Fibroblast of lung (primary cell): ENCODE measurements at regions not wholly inside any gene's neighbourhood (a gene's known extent, or its start where the extent isn't known, plus 50 kb on each side); places are given as distances from the start of the nearest gene placed in this dataset.

Experiments used
- CTCF ChIP-seq, 2 donors: IDR thresholded peaks in 1 of 2; conservative IDR thresholded peaks in 1 of 2; 1 replicate in 1 of 2; 2 replicates in 1 of 2; pipeline ENCODE4 v1.5.1; 2011 to 2012; ENCODE audit warnings: low read length in 2 of 2, control low read depth in 1 of 2, inconsistent platforms in 1 of 2, low read depth in 1 of 2, mild to moderate bottlenecking in 1 of 2
- EZH2 ChIP-seq: IDR thresholded peaks from 2 replicates; pipeline ENCODE4 v1.5.1; 2012; ENCODE audit warnings: low read length, control low read depth, mild to moderate bottlenecking; ENCODE audit errors: missing control alignments

- TF ChIP-seq CTCF (conservative IDR thresholded peaks at IDR 0.05 in 1 of 2, IDR thresholded peaks at IDR 0.05 in 1 of 2; ENCODE audit: low read depth in 1 of 2, low read length in 2 of 2) (no peak), EZH2 (no peak)
Measured at GRCh38 chr3:147895509-147895908, 486.3 kb downstream of the ZIC1 start.
